ENCODE measurements at regions not wholly inside any gene's neighbourhood (a gene's known extent, or its start where the extent isn't known, plus 50 kb on each side); places are given as distances from the start of the nearest gene placed in this dataset.

DNA sequence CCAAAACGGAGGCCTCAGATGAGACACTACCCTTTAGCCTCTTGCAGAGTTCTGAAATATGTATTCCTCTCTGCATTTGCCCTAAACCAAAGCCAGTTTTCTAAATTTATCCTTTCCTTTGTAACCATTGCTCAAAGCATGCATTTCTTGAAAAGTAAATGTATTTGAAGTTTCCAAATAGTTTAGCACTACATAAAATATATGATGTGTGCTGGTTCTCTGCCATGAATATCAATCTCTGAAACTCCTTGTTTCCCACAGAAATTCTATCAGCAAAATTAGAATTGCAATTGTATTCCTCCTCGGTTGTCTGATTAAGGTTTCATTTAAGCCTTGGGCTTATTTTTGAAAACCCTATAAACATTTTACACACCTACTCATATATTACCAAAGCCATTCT, 137.1 kb upstream of the SYT6 start:
- no peaks in the 10 kb centered on the region for H3K9me3 Mint-ChIP-seq
- Histone ChIP-seq H3K27ac (ENCODE audit: low read depth in 1 of 2, low read length in 2 of 2) (no peak overlapping the region), H3K4me3 (ENCODE audit: low read length) (no peak overlapping the region), H3K4me1 (ENCODE audit: insufficient read depth, low read length) (no peaks in the 10 kb centered on the region), H3K9me3 (ENCODE audit: control insufficient read depth in 1 of 2, insufficient read depth in 1 of 2, low read length in 2 of 2) (no peaks in the 10 kb centered on the region), H3K36me3 (ENCODE audit: insufficient read depth, low read length) (no peaks in the 10 kb centered on the region), H3K27me3 (ENCODE audit: control insufficient read depth in 1 of 2, insufficient read depth in 2 of 2, low read length in 2 of 2) (no peaks in the 10 kb centered on the region)
- no peak overlapping the region for H3K4me3 Mint-ChIP-seq
- intact Hi-C loops (cut with DNase I, micrococcal nuclease): no loop called here
- ATAC-seq (ENCODE audit: poor library complexity) (no peak), DNase-seq (no peak)
- no peaks in the 10 kb centered on the region for H3K36me3 Mint-ChIP-seq (ENCODE audit: low read depth)
- TF ChIP-seq, protein P1, sequence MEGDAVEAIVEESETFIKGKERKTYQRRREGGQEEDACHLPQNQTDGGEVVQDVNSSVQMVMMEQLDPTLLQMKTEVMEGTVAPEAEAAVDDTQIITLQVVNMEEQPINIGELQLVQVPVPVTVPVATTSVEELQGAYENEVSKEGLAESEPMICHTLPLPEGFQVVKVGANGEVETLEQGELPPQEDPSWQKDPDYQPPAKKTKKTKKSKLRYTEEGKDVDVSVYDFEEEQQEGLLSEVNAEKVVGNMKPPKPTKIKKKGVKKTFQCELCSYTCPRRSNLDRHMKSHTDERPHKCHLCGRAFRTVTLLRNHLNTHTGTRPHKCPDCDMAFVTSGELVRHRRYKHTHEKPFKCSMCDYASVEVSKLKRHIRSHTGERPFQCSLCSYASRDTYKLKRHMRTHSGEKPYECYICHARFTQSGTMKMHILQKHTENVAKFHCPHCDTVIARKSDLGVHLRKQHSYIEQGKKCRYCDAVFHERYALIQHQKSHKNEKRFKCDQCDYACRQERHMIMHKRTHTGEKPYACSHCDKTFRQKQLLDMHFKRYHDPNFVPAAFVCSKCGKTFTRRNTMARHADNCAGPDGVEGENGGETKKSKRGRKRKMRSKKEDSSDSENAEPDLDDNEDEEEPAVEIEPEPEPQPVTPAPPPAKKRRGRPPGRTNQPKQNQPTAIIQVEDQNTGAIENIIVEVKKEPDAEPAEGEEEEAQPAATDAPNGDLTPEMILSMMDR (IDR thresholded peaks at IDR 0.05): no peak
- CTCF ChIA-PET: interaction anchor here (1.8 kb wide), 1 partner anchor 8 kb away, joined by 6 read pairs; no protein-coding TSS in a partner anchor
- H3K4me1 Mint-ChIP-seq (ENCODE audit: low read depth): no peaks in the 10 kb centered on the region
- H3K27me3 Mint-ChIP-seq: no peaks in the 10 kb centered on the region
- no peak overlapping the region for H3K27ac Mint-ChIP-seq
- POLR2A ChIA-PET: no interaction called here

DNA sequence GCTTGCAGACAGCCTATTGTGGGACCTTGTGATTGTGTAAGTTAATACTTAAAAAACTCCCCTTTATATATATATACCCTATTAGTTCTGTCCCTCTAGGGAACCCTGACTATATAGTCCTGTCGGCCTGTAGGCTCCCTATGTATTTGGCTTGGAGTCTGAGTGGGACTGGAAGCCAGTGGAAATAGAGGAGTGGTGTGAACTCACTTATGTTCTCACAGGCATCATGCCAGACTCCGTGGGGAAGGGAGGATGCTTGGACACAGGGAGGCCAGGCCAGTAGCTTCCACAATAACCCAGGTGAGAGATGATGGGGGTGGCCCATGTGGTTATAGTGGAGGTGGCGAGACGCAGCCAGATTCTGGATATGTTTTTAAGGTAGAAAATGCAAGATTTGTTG, 136.7 kb upstream of the SYT6 start:
- POLR2A ChIA-PET: no interaction called here
- intact Hi-C loops (cut with DNase I, micrococcal nuclease): no loop called here
- Histone ChIP-seq H3K9me3 (ENCODE audit: control insufficient read depth in 1 of 2, insufficient read depth in 1 of 2, low read length in 2 of 2) (no peaks in the 10 kb centered on the region), H3K36me3 (ENCODE audit: insufficient read depth, low read length) (no peaks in the 10 kb centered on the region), H3K27ac (ENCODE audit: low read depth in 1 of 2, low read length in 2 of 2) (no peak overlapping the region), H3K27me3 (ENCODE audit: control insufficient read depth in 1 of 2, insufficient read depth in 2 of 2, low read length in 2 of 2) (no peaks in the 10 kb centered on the region), H3K4me3 (ENCODE audit: low read length) (no peak overlapping the region), H3K4me1 (ENCODE audit: insufficient read depth, low read length) (no peaks in the 10 kb centered on the region)
- Mint-ChIP-seq H3K27me3 (no peaks in the 10 kb centered on the region), H3K4me3 (no peak overlapping the region), H3K36me3 (ENCODE audit: low read depth) (no peaks in the 10 kb centered on the region), H3K4me1 (ENCODE audit: low read depth) (no peaks in the 10 kb centered on the region), H3K27ac (no peak overlapping the region), H3K9me3 (no peaks in the 10 kb centered on the region)
- CTCF ChIA-PET: no interaction called here
- DNase-seq (no peak), ATAC-seq (ENCODE audit: poor library complexity) (no peak)
- TF ChIP-seq, protein P1 (IDR thresholded peaks at IDR 0.05): no peak

DNA sequence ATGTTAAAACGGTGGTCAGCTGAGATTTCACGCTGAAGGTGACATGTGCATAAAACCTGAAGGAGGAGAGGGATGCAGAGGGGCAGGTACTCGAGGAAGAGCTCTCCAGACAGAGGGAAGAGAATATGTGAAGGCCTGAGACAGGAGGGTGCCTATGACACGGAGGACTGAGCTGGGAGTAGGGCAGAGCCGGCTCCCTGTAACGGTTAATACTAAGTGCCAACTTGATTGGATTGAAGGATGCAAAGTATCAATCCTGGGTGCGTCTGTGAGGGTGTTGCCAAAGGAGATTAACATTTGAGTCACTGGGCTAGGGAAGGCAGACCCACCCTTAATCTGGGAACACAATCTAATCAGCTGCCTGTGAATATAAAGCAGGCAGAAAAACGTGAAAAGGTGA, 136.2 kb upstream of the SYT6 start:
- Mint-ChIP-seq H3K9me3 (no peaks in the 10 kb centered on the region), H3K4me3 (no peak overlapping the region), H3K27me3 (no peaks in the 10 kb centered on the region), H3K4me1 (ENCODE audit: low read depth) (no peaks in the 10 kb centered on the region), H3K36me3 (ENCODE audit: low read depth) (no peaks in the 10 kb centered on the region), H3K27ac (no peak overlapping the region)
- TF ChIP-seq, protein P1 (IDR thresholded peaks at IDR 0.05): no peak
- no peak overlapping the region for H3K4me3 ChIP-seq (ENCODE audit: low read length)
- no peaks in the 10 kb centered on the region for H3K9me3 ChIP-seq (ENCODE audit: control insufficient read depth in 1 of 2, insufficient read depth in 1 of 2, low read length in 2 of 2)
- DNase-seq: no peak
- H3K36me3 ChIP-seq (ENCODE audit: insufficient read depth, low read length): no peaks in the 10 kb centered on the region
- H3K27me3 ChIP-seq (ENCODE audit: control insufficient read depth in 1 of 2, insufficient read depth in 2 of 2, low read length in 2 of 2): no peaks in the 10 kb centered on the region
- no peak overlapping the region for H3K27ac ChIP-seq (ENCODE audit: low read depth in 1 of 2, low read length in 2 of 2)
- no peaks in the 10 kb centered on the region for H3K4me1 ChIP-seq (ENCODE audit: insufficient read depth, low read length)
- no peak for ATAC-seq (ENCODE audit: poor library complexity)
- CTCF ChIA-PET: no interaction called here
- POLR2A ChIA-PET: no interaction called here
- intact Hi-C loops (cut with DNase I, micrococcal nuclease): no loop called here
